BLaER1 (cell line): ENCODE measurements at regions not wholly inside any gene's neighbourhood (a gene's known extent, or its start where the extent isn't known, plus 50 kb on each side); places are given as distances from the start of the nearest gene placed in this dataset.

Experiments used
- H3K27ac ChIP-seq: shearing (Covaris generic); formaldehyde crosslinking; 2 replicates; pipeline ENCODE4 v1.8.1; 2022
- H3K27me3 ChIP-seq: shearing (Covaris generic); formaldehyde crosslinking; 2 replicates; pipeline ENCODE4 v1.8.1; 2022
- H3K36me3 ChIP-seq: shearing (Covaris generic); formaldehyde crosslinking; 2 replicates; pipeline ENCODE4 v1.8.1; 2022
- H3K4me1 ChIP-seq: shearing (Covaris generic); formaldehyde crosslinking; 2 replicates; pipeline ENCODE4 v1.8.1; 2022
- H3K4me2 ChIP-seq: shearing (Covaris generic); formaldehyde crosslinking; 2 replicates; pipeline ENCODE4 v1.8.1; 2022
- H3K4me3 ChIP-seq: shearing (Covaris generic); formaldehyde crosslinking; 2 replicates; pipeline ENCODE4 v1.8.1; 2022
- H3K9ac ChIP-seq: shearing (Covaris generic); formaldehyde crosslinking; 2 replicates; pipeline ENCODE4 v1.8.1; 2022
- H3K9me3 ChIP-seq: shearing (Covaris generic); formaldehyde crosslinking; 2 replicates; pipeline ENCODE4 v1.8.1; 2022
- H4K20me1 ChIP-seq: shearing (Covaris generic); formaldehyde crosslinking; 2 replicates; pipeline ENCODE4 v1.8.1; 2022
- Cebpa-rat ChIP-seq: shearing (Covaris generic); IDR thresholded peaks from 2 replicates; pipeline ENCODE4 v1.8.1; 2022

DNA sequence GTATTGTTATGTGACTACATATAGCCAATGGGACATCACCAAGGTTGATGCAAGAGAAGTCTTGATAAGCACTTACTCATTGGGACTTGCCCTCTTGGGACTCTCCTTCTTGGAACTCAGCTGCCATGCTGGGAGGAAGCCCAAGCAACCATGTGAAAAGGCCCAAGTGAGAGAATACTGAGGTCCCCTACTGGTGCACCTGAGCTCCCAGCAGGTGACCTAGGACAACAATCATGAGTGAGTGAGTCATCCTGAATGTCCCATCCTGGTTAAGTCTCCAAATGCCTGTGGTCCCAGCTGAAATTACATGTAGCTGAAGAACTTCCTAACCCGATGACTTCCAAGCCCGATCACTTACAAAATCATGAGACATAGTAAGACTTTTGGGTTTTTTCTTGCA, 260.7 kb downstream of the ICE1 start:
- Histone ChIP-seq H4K20me1 (no peaks in the 10 kb centered on the region), H3K27me3 (no peaks in the 10 kb centered on the region), H3K36me3 (no peaks in the 10 kb centered on the region), H3K4me3 (no peak overlapping the region), H3K4me2 (no peak overlapping the region), H3K9ac (no peak overlapping the region), H3K9me3 (no peaks in the 10 kb centered on the region), H3K27ac (no peak overlapping the region), H3K4me1 (peaks cover 4% of the 10 kb centered on the region; the same call in 1 of the 2 replicates)
- no peak for TF ChIP-seq Cebpa-rat

GRCh38 chr5:5678909-5679308, 256.4 kb downstream of the ICE1 start:
- no peak overlapping the region for H3K27ac ChIP-seq
- no peak overlapping the region for H3K4me2 ChIP-seq
- no peaks in the 10 kb centered on the region for H4K20me1 ChIP-seq
- H3K36me3 ChIP-seq = no peaks in the 10 kb centered on the region
- no peak overlapping the region for H3K9ac ChIP-seq
- H3K27me3 ChIP-seq = no peaks in the 10 kb centered on the region
- no peaks in the 10 kb centered on the region for H3K9me3 ChIP-seq
- no peak for TF ChIP-seq Cebpa-rat
- H3K4me3 ChIP-seq = no peak overlapping the region
- H3K4me1 ChIP-seq = no peaks in the 10 kb centered on the region

DNA sequence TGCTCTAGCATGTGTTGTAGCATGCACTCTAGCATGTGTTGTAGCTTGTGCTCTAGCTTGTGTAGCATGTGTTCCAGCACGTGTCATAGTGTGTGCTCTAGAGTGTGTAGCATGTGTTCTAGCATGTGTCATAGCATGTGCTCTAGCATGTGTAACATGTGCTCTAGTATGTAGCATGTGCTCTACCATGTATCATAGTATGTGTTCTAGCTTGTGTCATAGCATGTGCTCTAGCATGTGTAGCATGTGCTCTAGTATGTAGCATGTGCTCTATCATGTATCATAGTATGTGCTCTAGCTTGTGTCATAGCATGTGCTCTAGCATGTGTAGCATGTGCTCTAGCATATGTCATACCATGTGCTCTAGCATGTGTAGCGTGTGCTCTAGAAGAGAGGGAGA, 255.3 kb downstream of the ICE1 start:
- H3K4me1 ChIP-seq = no peaks in the 10 kb centered on the region
- no peak overlapping the region for H3K27ac ChIP-seq
- H3K9ac ChIP-seq = no peak overlapping the region
- TF ChIP-seq Cebpa-rat = no peak
- no peak overlapping the region for H3K4me2 ChIP-seq
- no peak overlapping the region for H3K4me3 ChIP-seq
- no peaks in the 10 kb centered on the region for H3K27me3 ChIP-seq
- H4K20me1 ChIP-seq = no peaks in the 10 kb centered on the region
- no peaks in the 10 kb centered on the region for H3K9me3 ChIP-seq
- H3K36me3 ChIP-seq = no peaks in the 10 kb centered on the region

DNA sequence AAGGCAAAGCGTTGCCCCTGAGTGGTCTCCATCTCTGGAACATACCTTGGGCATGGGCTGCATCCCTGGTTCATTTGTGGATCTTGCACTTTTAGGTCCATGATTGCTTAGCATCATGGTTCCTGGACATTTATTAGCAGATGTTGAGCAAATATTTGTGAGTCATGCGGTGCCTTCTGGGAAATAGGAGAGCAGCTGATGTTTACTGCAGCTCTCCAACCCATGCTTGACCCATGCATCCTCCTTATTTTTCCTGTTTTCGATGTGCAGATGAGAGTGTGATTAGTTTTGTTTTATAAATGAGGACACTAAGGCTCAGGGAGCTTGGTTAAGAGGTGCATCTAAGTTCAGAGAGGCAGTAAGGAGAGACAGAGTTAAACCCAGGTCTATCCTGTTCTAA, 253.7 kb downstream of the ICE1 start:
- Histone ChIP-seq H3K27me3 (no peaks in the 10 kb centered on the region), H3K9ac (no peak overlapping the region), H3K36me3 (no peaks in the 10 kb centered on the region), H4K20me1 (no peaks in the 10 kb centered on the region), H3K4me2 (no peak overlapping the region), H3K27ac (no peak overlapping the region), H3K4me1 (no peaks in the 10 kb centered on the region), H3K4me3 (no peak overlapping the region), H3K9me3 (no peaks in the 10 kb centered on the region)
- TF ChIP-seq Cebpa-rat = no peak

GRCh38 chr5:5675511-5675910, 253.0 kb downstream of the ICE1 start:
- no peak overlapping the region for H3K27ac ChIP-seq
- H3K9me3 ChIP-seq = no peaks in the 10 kb centered on the region
- H3K27me3 ChIP-seq = no peaks in the 10 kb centered on the region
- H3K4me1 ChIP-seq = no peaks in the 10 kb centered on the region
- H3K9ac ChIP-seq = no peak overlapping the region
- H4K20me1 ChIP-seq = no peaks in the 10 kb centered on the region
- H3K4me3 ChIP-seq = no peak overlapping the region
- no peaks in the 10 kb centered on the region for H3K36me3 ChIP-seq
- TF ChIP-seq Cebpa-rat = no peak
- no peak overlapping the region for H3K4me2 ChIP-seq

DNA sequence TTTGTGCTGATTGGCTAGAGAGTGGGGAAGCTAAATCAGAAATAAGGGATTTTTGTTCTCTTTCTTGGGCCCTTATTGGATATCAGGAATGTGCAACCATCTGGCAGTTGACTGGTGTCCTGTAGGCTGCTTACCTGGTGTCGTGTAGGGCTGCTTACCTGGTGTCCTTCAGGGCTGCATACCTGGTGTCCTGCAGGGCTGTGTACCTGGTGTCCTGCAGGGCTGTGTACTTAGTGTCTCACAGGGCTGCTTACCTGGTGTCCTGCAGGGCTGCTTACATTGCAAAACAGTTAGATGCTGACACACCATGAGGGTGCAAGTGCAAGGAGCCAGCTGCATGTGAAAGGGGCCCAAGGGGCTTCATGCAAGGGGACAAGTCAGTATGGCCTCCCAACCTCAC, 249.3 kb downstream of the ICE1 start:
- no peak for TF ChIP-seq Cebpa-rat
- no peaks in the 10 kb centered on the region for H3K9me3 ChIP-seq
- no peak overlapping the region for H3K9ac ChIP-seq
- no peak overlapping the region for H3K27ac ChIP-seq
- H3K36me3 ChIP-seq = no peaks in the 10 kb centered on the region
- H3K4me3 ChIP-seq = no peak overlapping the region
- H3K4me2 ChIP-seq = no peak overlapping the region
- H4K20me1 ChIP-seq = no peaks in the 10 kb centered on the region
- no peaks in the 10 kb centered on the region for H3K4me1 ChIP-seq
- H3K27me3 ChIP-seq = no peaks in the 10 kb centered on the region

DNA sequence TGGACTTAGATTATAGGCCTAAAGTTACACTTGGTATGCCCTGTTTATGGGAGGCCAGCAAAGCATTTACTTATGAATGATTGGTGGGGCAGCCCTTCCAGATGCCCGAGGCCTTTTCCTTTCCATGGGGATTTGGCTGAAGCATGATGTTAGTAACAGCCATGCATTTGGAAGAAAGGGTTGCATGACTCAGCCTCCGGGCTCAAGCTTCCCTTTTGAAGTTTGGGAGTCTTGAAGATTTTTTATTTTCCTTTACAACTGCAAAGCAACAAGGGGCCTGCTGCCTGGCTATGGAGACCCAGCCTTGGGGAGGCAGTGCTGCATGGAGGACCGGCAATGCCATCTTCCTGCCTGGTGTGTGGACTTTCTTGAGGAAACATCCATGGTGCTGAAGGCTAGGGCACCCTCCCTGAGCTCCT, 244.7 kb downstream of the ICE1 start:
- no peak overlapping the region for H3K27ac ChIP-seq
- no peak overlapping the region for H3K9ac ChIP-seq
- TF ChIP-seq Cebpa-rat = no peak

DNA sequence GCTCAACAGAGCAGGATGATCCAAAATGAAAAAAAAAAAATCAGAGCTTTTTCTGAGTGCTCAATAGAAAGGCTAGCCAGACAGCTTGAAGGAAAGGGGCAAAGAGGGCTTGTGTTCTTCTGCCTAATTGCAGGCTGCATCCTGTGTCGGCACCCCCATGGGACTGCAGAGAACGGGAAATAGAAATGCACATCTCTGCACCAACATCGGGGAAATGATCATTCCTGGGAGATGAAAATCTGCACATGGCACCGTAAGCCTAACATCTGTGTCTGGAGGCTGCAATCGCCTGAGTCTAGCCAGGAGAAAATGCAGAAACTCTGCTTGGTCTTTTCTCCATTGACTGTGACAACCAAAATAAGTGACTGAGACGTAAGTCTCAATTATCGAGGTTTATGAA, 243.9 kb downstream of the ICE1 start:
- no peaks in the 10 kb centered on the region for H3K9me3 ChIP-seq
- no peaks in the 10 kb centered on the region for H4K20me1 ChIP-seq
- H3K4me3 ChIP-seq = no peak overlapping the region
- H3K36me3 ChIP-seq = no peaks in the 10 kb centered on the region
- H3K9ac ChIP-seq = no peak overlapping the region
- H3K27me3 ChIP-seq = no peaks in the 10 kb centered on the region
- H3K4me1 ChIP-seq = no peaks in the 10 kb centered on the region
- no peak for TF ChIP-seq Cebpa-rat
- no peak overlapping the region for H3K27ac ChIP-seq
- no peak overlapping the region for H3K4me2 ChIP-seq

More for the DNA sequence above, 244.7 kb downstream of the ICE1 start:
- Histone ChIP-seq H3K4me1 (no peaks in the 10 kb centered on the region), H3K9me3 (no peaks in the 10 kb centered on the region), H3K27me3 (no peaks in the 10 kb centered on the region), H3K4me2 (no peak overlapping the region), H3K36me3 (no peaks in the 10 kb centered on the region), H4K20me1 (no peaks in the 10 kb centered on the region), H3K4me3 (no peak overlapping the region)

DNA sequence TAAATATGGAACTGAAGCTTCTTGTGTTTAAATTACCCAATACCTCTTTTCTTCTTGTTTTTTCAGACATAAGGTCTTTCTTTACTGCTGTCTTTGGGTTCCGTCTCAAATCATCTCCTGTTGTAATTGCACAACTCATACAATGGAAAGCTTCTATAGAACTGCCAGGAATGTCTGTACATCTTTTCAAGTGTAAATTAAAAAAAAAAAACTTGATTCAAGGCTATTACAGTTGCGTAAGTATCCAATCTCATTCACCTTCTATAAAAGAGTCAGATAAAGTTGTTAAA, 243.5 kb downstream of the ICE1 start:
- H3K4me3 ChIP-seq = no peak overlapping the region
- H3K4me2 ChIP-seq = no peak overlapping the region
- H4K20me1 ChIP-seq = no peaks in the 10 kb centered on the region
- no peaks in the 10 kb centered on the region for H3K4me1 ChIP-seq
- H3K27me3 ChIP-seq = no peaks in the 10 kb centered on the region
- no peaks in the 10 kb centered on the region for H3K9me3 ChIP-seq
- no peaks in the 10 kb centered on the region for H3K36me3 ChIP-seq
- H3K9ac ChIP-seq = no peak overlapping the region
- TF ChIP-seq Cebpa-rat = no peak
- no peak overlapping the region for H3K27ac ChIP-seq

- no peak overlapping the region for H3K4me3 ChIP-seq
- H3K27me3 ChIP-seq = no peaks in the 10 kb centered on the region
- TF ChIP-seq Cebpa-rat = no peak
- no peak overlapping the region for H3K9ac ChIP-seq
- H3K27ac ChIP-seq = no peak overlapping the region
- H4K20me1 ChIP-seq = no peaks in the 10 kb centered on the region
- H3K9me3 ChIP-seq = no peaks in the 10 kb centered on the region
- no peak overlapping the region for H3K4me2 ChIP-seq
- H3K36me3 ChIP-seq = no peaks in the 10 kb centered on the region
- H3K4me1 ChIP-seq = no peaks in the 10 kb centered on the region
Measured at GRCh38 chr5:5665225-5666075, 243.0 kb downstream of the ICE1 start.
